GM23338 (cell line): ENCODE measurements at regions not wholly inside any gene's neighbourhood (a gene's known extent, or its start where the extent isn't known, plus 50 kb on each side); places are given as distances from the start of the nearest gene placed in this dataset.

Experiments
- ATAC-seq: fragments of 200-7000 bp; cut with Tn5 transposase; 3 replicates; pipeline ENCODE4 v1.9.1; 2020
- DNase-seq: peaks from one replicate; pipeline ENCODE4 v3.0.0-alpha.2; 2015; ENCODE audit warnings: low spot score
- H2AFZ ChIP-seq: fragments of 200-600 bp; sonication (generic); 2 replicates; pipeline ENCODE4 v1.8.0; 2016; ENCODE audit warnings: antibody characterized with exemption, mild to moderate bottlenecking, moderate library complexity
- H3F3A ChIP-seq: fragments of 200-600 bp; sonication (generic); replicated peaks from 2 replicates; pipeline ENCODE4 v1.8.0; 2017; ENCODE audit warnings: antibody characterized with exemption, mixed run types, low read depth
- H3K27ac ChIP-seq: fragments of 200-600 bp; sonication (generic); 2 replicates; pipeline ENCODE4 v1.6.1; 2016; ENCODE audit warnings: low read depth
- H3K27me3 ChIP-seq: fragments of 200-600 bp; sonication (generic); 2 replicates; pipeline ENCODE4 v1.8.0; 2016; ENCODE audit warnings: mild to moderate bottlenecking, mixed run types, moderate library complexity; ENCODE audit not compliant: insufficient read depth
- H3K36me3 ChIP-seq: fragments of 200-600 bp; sonication (generic); 2 replicates; pipeline ENCODE4 v1.8.0; 2016; ENCODE audit warnings: mild to moderate bottlenecking; ENCODE audit not compliant: insufficient read depth
- H3K4me1 ChIP-seq: fragments of 200-600 bp; sonication (generic); 2 replicates; pipeline ENCODE4 v1.8.0; 2016; ENCODE audit warnings: mild to moderate bottlenecking, moderate library complexity; ENCODE audit not compliant: insufficient read depth
- H3K4me2 ChIP-seq: fragments of 200-600 bp; sonication (generic); 2 replicates; pipeline ENCODE4 v1.7.1; 2017; ENCODE audit warnings: mixed run types
- H3K4me3 ChIP-seq: fragments of 200-600 bp; sonication (generic); 2 replicates; pipeline ENCODE4 v1.6.1; 2016; ENCODE audit warnings: mixed run types
- H3K79me2 ChIP-seq: fragments of 200-600 bp; sonication (generic); replicated peaks from 2 replicates; pipeline ENCODE4 v1.8.0; 2017; ENCODE audit warnings: mild to moderate bottlenecking; ENCODE audit not compliant: insufficient read depth
- H3K9me2 ChIP-seq: fragments of 200-600 bp; sonication (generic); 2 replicates; pipeline ENCODE4 v1.8.0; 2017; ENCODE audit not compliant: insufficient read depth
- H4K20me1 ChIP-seq: fragments of 200-600 bp; sonication (generic); replicated peaks from 2 replicates; pipeline ENCODE4 v1.8.0; 2017; ENCODE audit warnings: mild to moderate bottlenecking; ENCODE audit not compliant: insufficient read depth
- H3K27ac Mint-ChIP-seq: 2 replicates; pipeline ENCODE4 v1.8.0; 2020; ENCODE audit warnings: inconsistent platforms, mild to moderate bottlenecking, moderate library complexity, mixed read lengths
- H3K27me3 Mint-ChIP-seq: 3 replicates; pipeline ENCODE4 v1.8.0; 2022; ENCODE audit warnings: low read depth, mild to moderate bottlenecking, moderate library complexity, mixed read lengths, inconsistent platforms; ENCODE audit not compliant: insufficient read depth, poor library complexity
- H3K36me3 Mint-ChIP-seq: 3 replicates; pipeline ENCODE4 v1.8.0; 2021; ENCODE audit warnings: low read depth, mild to moderate bottlenecking, inconsistent platforms, moderate library complexity, mixed read lengths
- H3K4me1 Mint-ChIP-seq: 3 replicates; pipeline ENCODE4 v1.8.0; 2020; ENCODE audit warnings: mild to moderate bottlenecking, inconsistent platforms, mixed read lengths
- H3K4me3 Mint-ChIP-seq: 3 replicates; pipeline ENCODE4 v1.8.0; 2021; ENCODE audit warnings: moderate library complexity, mild to moderate bottlenecking, inconsistent platforms, mixed read lengths
- H3K9me3 Mint-ChIP-seq: 3 replicates; pipeline ENCODE4 v1.8.0; 2020; ENCODE audit warnings: moderate library complexity, mild to moderate bottlenecking, inconsistent platforms, mixed read lengths
- CREB1 ChIP-seq: fragments of 250-450 bp; sonication (Bioruptor Pico); IDR thresholded peaks from 2 replicates; pipeline ENCODE4 v1.5.0; 2020; ENCODE audit warnings: low read depth, mild to moderate bottlenecking, moderate library complexity
- EZH2 ChIP-seq: fragments of 200-600 bp; sonication (generic); IDR thresholded peaks from one replicate; pipeline ENCODE4 v1.8.0; 2017; ENCODE audit warnings: antibody characterized with exemption, mild to moderate bottlenecking, low read depth; ENCODE audit not compliant: unreplicated experiment
- EZH2phosphoT487 ChIP-seq: fragments of 200-600 bp; sonication (generic); IDR thresholded peaks from one replicate; pipeline ENCODE4 v1.8.1; 2018; ENCODE audit warnings: antibody characterized with exemption; ENCODE audit not compliant: unreplicated experiment
- JUNB ChIP-seq: IDR thresholded peaks from one replicate; pipeline ENCODE4 v1.6.1; 2016; ENCODE audit warnings: antibody characterized with exemption; ENCODE audit not compliant: unreplicated experiment
- NANOG ChIP-seq: IDR thresholded peaks from 2 replicates; pipeline ENCODE4 v1.6.1; 2016; ENCODE audit warnings: antibody characterized with exemption, borderline replicate concordance
- POLR2AphosphoS5 ChIP-seq: IDR thresholded peaks from 2 replicates; pipeline ENCODE4 v1.6.1; 2016; ENCODE audit warnings: antibody characterized with exemption, low read depth
- REST ChIP-seq: IDR thresholded peaks from one replicate; pipeline ENCODE4 v1.6.1; 2018; ENCODE audit warnings: antibody characterized with exemption; ENCODE audit not compliant: unreplicated experiment
- STAT1 ChIP-seq: IDR thresholded peaks from one replicate; pipeline ENCODE4 v1.6.1; 2016; ENCODE audit warnings: antibody characterized with exemption; ENCODE audit not compliant: unreplicated experiment
- ZNF114 ChIP-seq: fragments of 250-450 bp; sonication (Bioruptor Pico); IDR thresholded peaks from 2 replicates; pipeline ENCODE4 v1.5.0; 2020; ENCODE audit warnings: mild to moderate bottlenecking, moderate library complexity
- ZNF331 ChIP-seq: fragments of 250-450 bp; sonication (Bioruptor Pico); IDR thresholded peaks from 2 replicates; pipeline ENCODE4 v1.5.0; 2020; ENCODE audit warnings: low read depth, mild to moderate bottlenecking, moderate library complexity
- TF ChIP-seq, protein P1 (sequence below), 2 experiments: fragments of 200-600 bp in 1 of 2; sonication (generic) in 1 of 2; conservative IDR thresholded peaks; 2 replicates each; pipeline versions ENCODE4 v1.5.1 to v1.6.1; 2016 to 2017; ENCODE audit warnings: antibody characterized with exemption in 2 of 2, low read depth in 2 of 2, mild to moderate bottlenecking in 2 of 2, moderate library complexity in 1 of 2
- TF ChIP-seq, protein P2 (sequence below): IDR thresholded peaks from 2 replicates; pipeline ENCODE4 v1.6.1; 2016; ENCODE audit warnings: antibody characterized with exemption
- TF ChIP-seq, protein P3 (sequence below): fragments of 250-450 bp; sonication (Bioruptor Pico); IDR thresholded peaks from 2 replicates; pipeline ENCODE4 v1.5.0; 2020; ENCODE audit warnings: mild to moderate bottlenecking, moderate library complexity

DNA sequence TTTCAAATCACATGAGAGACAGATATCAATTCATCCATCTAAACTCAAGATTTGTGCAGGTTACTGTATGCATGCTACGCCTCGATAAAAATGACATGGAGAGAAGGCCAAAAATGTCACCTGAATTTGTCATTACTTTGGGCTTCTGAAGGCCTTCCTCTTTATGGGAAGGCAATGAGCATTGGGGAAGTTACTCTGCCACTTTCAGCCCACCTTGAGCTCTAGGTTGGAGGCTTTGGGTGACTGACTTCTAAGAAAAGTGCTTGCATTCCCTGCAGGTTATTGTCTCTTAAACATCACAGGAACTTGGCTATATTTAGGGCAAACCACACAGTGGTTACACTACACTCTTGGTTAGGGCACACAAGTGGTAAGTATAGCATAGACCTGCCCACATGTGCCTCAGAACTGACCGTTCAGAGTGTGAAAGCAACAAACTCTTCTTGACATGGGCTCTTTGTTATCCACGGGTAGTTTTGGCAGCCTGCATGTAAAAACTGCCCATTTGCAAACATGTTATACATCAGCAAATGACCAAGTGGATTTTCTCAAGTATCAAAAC lies 169.5 kb downstream of the ZNF608 start:
- peaks cover 52% of the 10 kb centered on the region for H3K4me1 ChIP-seq
- peaks cover 12% of the 10 kb centered on the region for H3K27me3 Mint-ChIP-seq

More for the DNA sequence above, 169.5 kb downstream of the ZNF608 start:
- TF ChIP-seq ZNF114 (CRISPR knock-in tag) (no peak), STAT1 (no peak), REST (no peak), JUNB (no peak), ZNF331 (no peak), NANOG (no peak), EZH2phosphoT487 (no peak), CREB1 (CRISPR knock-in tag) (no peak), EZH2 (no peak), POLR2AphosphoS5 (no peak)
- TF ChIP-seq, protein P1, sequence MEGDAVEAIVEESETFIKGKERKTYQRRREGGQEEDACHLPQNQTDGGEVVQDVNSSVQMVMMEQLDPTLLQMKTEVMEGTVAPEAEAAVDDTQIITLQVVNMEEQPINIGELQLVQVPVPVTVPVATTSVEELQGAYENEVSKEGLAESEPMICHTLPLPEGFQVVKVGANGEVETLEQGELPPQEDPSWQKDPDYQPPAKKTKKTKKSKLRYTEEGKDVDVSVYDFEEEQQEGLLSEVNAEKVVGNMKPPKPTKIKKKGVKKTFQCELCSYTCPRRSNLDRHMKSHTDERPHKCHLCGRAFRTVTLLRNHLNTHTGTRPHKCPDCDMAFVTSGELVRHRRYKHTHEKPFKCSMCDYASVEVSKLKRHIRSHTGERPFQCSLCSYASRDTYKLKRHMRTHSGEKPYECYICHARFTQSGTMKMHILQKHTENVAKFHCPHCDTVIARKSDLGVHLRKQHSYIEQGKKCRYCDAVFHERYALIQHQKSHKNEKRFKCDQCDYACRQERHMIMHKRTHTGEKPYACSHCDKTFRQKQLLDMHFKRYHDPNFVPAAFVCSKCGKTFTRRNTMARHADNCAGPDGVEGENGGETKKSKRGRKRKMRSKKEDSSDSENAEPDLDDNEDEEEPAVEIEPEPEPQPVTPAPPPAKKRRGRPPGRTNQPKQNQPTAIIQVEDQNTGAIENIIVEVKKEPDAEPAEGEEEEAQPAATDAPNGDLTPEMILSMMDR (conservative IDR thresholded peaks at IDR 0.05; ENCODE audit: low read depth in 2 of 2) = no peak
- TF ChIP-seq, protein P2, sequence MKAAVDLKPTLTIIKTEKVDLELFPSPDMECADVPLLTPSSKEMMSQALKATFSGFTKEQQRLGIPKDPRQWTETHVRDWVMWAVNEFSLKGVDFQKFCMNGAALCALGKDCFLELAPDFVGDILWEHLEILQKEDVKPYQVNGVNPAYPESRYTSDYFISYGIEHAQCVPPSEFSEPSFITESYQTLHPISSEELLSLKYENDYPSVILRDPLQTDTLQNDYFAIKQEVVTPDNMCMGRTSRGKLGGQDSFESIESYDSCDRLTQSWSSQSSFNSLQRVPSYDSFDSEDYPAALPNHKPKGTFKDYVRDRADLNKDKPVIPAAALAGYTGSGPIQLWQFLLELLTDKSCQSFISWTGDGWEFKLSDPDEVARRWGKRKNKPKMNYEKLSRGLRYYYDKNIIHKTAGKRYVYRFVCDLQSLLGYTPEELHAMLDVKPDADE = no peak
- TF ChIP-seq, protein P3, sequence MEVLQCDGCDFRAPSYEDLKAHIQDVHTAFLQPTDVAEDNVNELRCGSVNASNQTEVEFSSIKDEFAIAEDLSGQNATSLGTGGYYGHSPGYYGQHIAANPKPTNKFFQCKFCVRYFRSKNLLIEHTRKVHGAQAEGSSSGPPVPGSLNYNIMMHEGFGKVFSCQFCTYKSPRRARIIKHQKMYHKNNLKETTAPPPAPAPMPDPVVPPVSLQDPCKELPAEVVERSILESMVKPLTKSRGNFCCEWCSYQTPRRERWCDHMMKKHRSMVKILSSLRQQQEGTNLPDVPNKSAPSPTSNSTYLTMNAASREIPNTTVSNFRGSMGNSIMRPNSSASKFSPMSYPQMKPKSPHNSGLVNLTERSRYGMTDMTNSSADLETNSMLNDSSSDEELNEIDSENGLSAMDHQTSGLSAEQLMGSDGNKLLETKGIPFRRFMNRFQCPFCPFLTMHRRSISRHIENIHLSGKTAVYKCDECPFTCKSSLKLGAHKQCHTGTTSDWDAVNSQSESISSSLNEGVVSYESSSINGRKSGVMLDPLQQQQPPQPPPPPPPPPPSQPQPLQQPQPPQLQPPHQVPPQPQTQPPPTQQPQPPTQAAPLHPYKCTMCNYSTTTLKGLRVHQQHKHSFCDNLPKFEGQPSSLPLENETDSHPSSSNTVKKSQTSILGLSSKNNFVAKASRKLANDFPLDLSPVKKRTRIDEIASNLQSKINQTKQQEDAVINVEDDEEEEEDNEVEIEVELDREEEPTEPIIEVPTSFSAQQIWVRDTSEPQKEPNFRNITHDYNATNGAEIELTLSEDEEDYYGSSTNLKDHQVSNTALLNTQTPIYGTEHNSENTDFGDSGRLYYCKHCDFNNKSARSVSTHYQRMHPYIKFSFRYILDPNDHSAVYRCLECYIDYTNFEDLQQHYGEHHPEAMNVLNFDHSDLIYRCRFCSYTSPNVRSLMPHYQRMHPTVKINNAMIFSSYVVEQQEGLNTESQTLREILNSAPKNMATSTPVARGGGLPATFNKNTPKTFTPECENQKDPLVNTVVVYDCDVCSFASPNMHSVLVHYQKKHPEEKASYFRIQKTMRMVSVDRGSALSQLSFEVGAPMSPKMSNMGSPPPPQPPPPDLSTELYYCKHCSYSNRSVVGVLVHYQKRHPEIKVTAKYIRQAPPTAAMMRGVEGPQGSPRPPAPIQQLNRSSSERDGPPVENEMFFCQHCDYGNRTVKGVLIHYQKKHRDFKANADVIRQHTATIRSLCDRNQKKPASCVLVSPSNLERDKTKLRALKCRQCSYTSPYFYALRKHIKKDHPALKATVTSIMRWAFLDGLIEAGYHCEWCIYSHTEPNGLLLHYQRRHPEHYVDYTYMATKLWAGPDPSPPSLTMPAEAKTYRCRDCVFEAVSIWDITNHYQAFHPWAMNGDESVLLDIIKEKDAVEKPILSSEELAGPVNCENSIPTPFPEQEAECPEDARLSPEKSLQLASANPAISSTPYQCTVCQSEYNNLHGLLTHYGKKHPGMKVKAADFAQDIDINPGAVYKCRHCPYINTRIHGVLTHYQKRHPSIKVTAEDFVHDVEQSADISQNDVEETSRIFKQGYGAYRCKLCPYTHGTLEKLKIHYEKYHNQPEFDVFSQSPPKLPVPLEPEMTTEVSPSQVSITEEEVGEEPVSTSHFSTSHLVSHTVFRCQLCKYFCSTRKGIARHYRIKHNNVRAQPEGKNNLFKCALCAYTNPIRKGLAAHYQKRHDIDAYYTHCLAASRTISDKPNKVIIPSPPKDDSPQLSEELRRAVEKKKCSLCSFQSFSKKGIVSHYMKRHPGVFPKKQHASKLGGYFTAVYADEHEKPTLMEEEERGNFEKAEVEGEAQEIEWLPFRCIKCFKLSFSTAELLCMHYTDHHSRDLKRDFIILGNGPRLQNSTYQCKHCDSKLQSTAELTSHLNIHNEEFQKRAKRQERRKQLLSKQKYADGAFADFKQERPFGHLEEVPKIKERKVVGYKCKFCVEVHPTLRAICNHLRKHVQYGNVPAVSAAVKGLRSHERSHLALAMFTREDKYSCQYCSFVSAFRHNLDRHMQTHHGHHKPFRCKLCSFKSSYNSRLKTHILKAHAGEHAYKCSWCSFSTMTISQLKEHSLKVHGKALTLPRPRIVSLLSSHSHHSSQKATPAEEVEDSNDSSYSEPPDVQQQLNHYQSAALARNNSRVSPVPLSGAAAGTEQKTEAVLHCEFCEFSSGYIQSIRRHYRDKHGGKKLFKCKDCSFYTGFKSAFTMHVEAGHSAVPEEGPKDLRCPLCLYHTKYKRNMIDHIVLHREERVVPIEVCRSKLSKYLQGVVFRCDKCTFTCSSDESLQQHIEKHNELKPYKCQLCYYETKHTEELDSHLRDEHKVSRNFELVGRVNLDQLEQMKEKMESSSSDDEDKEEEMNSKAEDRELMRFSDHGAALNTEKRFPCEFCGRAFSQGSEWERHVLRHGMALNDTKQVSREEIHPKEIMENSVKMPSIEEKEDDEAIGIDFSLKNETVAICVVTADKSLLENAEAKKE (CRISPR knock-in tag) = no peak
- peaks cover 10% of the 10 kb centered on the region for H3K27me3 ChIP-seq
- no peaks in the 10 kb centered on the region for H3K36me3 ChIP-seq
- no peaks in the 10 kb centered on the region; the same call in 1 of the 2 replicates for H3K9me2 ChIP-seq
- H3K4me2 ChIP-seq = no peak overlapping the region
- H2AFZ ChIP-seq = no peak overlapping the region
- no peak overlapping the region for H3K4me3 Mint-ChIP-seq
- no peak overlapping the region for H3K27ac Mint-ChIP-seq
- ATAC-seq = no peak
- H3F3A ChIP-seq = peaks cover 11% of the 10 kb centered on the region
- H3K9me3 Mint-ChIP-seq = peaks cover 5% of the 10 kb centered on the region; the same call in 2 of the 3 replicates
- H3K27ac ChIP-seq = no peak overlapping the region
- no peaks in the 10 kb centered on the region for H3K79me2 ChIP-seq
- no peak for DNase-seq
- H3K4me3 ChIP-seq = no peak overlapping the region
- H3K36me3 Mint-ChIP-seq = peaks cover 9% of the 10 kb centered on the region; the same call in 2 of the 3 replicates
- H4K20me1 ChIP-seq = no peaks in the 10 kb centered on the region
- H3K4me1 Mint-ChIP-seq = peaks cover 57% of the 10 kb centered on the region
